Loucy (cell line): ENCODE measurements at regions not wholly inside any gene's neighbourhood (a gene's known extent, or its start where the extent isn't known, plus 50 kb on each side); places are given as distances from the start of the nearest gene placed in this dataset.
"Not testable (repeated sequence)": the region's sequence is repeated elsewhere in the genome, so short reads cannot be mapped to it uniquely, and the experiment has no call there.

Source experiments
- CTCF ChIP-seq: fragments of 200-600 bp; sonication (generic); conservative IDR thresholded peaks from 2 replicates; pipeline ENCODE4 v1.5.1; 2014; ENCODE audit warnings: mild to moderate bottlenecking, antibody characterized with exemption, low read length
- EZH2phosphoT487 ChIP-seq: fragments of 200-600 bp; IDR thresholded peaks from 2 replicates; pipeline ENCODE4 v1.6.1; 2018; ENCODE audit warnings: antibody characterized with exemption, mild to moderate bottlenecking, moderate library complexity, borderline replicate concordance

DNA sequence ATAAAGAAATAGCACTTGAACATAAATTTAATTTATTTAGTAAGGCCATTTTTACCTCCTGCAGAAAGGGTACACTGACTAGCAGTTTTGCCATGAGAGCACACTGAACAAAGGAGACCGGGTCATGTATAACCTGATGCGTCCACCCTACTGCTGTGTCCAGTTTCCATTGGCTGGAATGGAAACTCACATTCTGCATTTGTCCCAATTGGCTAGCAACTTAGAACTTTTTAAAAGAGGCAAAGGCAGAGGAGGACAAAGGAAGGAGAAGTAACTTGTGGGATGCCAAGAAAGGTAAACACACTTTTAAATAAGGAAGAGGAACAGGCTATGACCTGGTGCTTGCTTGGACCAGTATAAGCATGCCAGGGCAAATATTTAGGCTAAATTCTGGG lies 2140.7 kb downstream of the TP53TG3F start:
- TF ChIP-seq CTCF, EZH2phosphoT487: not testable (repeated sequence)
